COR-L47 (cell line): ENCODE measurements at regions not wholly inside any gene's neighbourhood (a gene's known extent, or its start where the extent isn't known, plus 50 kb on each side); places are given as distances from the start of the nearest gene placed in this dataset.
"Not testable (repeated sequence)": the region's sequence is repeated elsewhere in the genome, so short reads cannot be mapped to it uniquely, and the experiment has no call there.

Experiments
- DNase-seq: peaks from one replicate; lab custom pipeline; 2025; lab: John Stamatoyannopoulos, UW

GRCh38 chr5:1959725-1960581 lies 77.2 kb upstream of the IRX4 start:
- DNase-seq = no peak

DNA sequence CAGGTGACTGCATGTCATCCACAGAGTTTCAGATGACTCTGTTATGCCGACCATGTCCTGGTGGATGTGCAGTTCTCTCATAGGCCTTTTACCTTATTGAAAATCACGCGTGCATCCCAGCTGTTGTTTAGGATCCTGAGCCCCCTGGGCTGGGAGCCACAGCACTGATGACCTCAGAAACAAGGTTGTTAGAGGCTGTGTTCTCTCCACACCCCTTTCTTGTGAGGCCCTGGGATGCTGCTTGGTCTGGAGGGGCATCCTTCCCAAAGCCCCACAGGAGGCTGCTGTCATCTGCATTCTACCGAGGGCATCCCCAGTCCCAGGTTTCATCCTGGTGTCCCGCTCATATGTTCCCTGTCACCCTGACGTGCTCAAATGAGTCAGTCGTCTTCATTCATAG lies 76.5 kb upstream of the IRX4 start:
- DNase-seq = no peak

DNA sequence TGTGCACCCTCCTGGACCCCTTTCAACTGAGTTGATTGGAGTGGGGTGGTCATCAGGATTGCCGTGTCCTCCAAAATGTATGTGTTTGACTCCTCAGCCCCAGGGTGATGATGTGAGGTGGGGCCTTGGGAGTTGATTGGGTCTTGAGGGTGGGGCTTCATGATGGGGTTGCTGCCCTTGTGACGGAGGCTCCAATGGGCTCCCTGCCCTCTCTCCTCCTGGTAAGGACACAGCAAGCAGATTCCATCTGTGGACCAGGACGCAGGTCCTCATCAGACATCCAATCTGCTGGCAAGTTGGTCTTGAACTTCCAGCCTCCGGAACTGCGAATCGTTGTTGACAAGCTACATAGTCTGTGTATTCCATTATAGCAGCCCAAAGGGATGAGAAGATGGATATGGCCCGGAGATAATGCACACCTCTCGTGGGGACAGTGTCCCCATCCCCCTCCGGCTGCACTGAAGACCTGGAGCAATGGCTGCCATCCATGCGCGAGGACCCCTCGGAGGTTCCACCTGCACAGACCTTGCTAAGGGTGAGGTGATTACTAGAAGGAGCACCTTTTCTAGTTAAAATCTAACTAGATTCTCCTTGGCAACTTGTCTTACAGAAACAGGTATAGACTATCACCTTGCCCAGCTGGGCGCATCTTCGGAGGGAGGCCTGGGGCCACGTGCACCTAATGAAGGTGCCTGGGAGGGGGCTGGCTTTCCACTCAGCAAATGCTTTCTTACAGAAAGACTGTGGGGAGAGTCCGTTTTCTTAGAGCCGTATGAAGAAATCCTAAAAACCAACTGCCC lies 75.7 kb upstream of the IRX4 start:
- no peak for DNase-seq

DNA sequence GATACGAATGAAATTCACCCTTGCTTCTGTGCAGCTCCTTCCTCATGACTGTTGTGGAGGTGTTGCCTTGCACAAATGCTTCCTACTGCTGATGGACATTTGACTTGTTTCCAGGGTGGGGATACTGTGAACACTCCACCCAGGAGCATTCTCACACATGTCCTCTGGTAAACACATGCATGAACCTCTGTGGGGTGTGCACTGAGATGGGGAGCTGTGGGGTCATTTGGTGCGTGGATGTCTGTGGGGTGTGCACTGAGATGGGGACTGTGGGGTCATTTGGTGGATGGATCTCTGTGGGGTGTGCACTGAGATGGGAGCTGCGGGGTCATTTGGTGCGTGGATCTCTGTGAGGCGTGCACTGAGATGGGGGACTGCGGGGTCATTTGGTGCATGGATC lies 72.9 kb upstream of the IRX4 start:
- no peak for DNase-seq

DNA sequence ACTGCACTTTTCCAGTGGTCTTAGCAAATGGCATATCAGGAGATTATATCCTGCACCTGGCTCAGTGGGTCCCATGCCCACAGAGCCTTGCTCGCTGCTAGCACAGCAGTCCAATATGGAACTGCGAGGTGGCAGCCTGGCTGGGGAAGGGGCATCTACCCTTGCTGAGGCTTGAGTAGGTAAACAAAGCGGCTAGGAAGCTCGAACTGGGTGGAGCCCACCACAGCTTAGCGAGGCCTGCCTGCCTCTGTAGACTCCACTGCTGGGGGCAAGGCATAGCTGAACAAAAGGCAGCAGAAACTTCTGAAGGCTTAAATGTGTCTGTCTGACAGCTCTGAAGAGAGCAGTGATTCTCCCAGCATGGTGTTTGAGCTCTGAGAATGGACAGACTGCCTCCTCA lies 71.0 kb upstream of the IRX4 start:
- not testable (repeated sequence) for DNase-seq

DNA sequence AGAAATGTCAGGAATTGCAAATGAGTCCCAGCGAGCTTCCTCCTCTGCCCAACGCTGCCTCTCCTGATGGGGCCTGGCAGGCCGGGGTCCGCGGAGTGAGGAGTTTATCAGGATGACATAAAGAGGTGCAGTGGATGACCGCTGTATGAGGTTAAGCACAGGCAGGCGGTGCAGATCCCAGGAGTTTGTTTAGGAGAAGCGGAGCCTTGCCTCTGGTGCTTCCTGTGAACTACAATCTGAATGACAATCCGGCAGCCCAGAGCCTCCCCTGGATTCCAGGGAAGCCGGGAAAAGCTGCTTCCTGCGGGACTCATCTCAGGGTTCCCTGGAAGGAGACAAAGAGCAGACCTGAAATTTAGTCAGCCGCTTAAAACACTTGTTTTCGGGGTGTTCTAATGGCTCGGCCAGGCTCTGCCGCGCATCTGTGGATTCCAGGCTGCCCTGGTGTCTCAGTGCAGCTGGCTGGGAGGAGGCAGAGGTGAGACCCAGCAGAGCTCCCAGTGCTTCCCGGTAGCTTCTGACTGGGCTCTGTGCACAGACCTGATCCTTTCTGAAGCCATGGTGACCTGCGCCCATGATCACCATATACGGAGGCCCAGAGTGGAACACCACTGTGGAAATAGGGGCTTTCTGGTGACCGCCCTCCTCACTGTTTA lies 69.8 kb upstream of the IRX4 start:
- DNase-seq = no peak

GRCh38 chr5:1952021-1952420 lies 69.3 kb upstream of the IRX4 start:
- no peak for DNase-seq

DNA sequence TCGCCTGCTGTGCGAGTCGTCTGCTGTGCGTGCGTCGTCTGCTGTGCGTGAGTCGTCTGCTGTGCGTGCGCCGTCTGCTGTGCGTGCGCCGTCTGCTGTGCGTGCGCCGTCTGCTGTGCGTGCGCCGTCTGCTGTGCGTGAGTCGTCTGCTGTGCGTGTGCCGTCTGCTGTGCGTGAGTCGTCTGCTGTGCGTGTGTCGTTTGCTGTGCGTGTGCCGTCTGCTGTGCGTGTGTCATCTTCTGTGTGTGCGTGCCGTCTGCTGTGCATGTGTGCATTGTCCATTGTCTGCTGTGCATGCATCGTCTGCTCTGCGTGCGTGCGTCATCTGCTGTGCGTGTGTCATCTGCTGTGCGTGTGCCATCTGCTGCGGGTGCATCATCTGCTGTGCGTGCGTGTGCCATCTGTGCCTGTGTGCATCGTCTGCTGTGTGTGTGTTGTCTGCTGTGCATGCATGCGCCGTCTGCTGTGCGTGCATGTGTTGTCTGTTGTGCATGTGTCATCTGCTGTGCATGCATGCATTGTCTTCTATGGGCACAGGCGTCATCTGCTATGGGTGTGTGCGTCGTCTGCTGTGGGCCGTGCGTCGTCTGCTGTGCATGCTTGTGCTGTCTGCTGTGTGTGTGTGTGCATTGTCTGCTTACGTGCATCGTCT lies 68.6 kb upstream of the IRX4 start:
- no peak for DNase-seq

DNA sequence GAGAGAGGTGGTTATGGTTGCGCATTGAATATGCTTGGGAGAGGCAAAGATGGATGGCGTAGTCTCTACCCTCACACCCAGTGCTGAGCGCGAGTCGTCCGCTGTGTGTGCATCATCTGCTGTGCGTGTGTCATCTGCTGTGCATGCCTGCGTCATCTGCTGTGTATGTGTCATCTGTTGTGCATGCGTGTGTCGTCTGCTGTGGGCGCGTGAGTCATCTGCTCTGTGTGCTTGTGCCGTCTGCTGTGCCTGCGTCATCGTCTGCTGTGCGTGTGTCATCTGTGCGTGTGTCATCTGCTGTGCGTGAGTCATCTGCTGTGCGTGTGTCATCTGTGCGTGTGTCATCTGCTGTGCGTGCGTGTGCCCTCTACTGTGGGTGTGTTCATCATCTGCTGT lies 68.0 kb upstream of the IRX4 start:
- DNase-seq = no peak

DNA sequence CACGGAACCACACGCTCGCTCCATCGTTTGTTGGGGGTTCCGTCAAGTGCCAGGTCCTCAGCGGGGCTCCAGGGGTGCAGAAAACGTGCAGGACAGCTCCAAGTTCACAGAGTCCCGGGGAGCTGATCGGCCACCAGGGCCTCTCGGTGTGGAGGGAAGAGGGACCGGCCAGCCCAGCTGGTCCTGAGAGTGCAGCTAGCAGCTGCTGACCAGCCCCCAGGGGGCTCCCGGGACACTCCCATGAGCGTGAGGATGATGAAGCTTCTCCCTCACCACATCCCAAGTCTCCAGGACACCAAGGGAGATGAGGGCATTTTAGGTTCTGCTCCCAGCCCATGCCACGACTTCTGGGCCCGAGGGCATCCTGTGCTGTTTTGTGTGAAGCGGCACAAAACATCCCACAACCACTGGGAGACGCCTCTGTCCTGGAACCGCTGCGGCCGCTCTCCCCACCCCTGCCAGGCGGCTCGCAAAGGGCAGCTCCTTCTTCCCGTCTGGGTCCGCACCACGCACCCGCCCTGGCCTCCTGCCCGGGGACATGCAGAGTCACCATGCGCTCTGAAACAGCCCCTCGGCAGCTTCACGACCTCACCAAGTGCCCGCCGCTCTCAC lies 67.5 kb upstream of the IRX4 start:
- DNase-seq = no peak

- no peak for DNase-seq
These were observed 66.5 kb upstream of the IRX4 start for GRCh38 chr5:1949253-1949652.

GRCh38 chr5:1948663-1949191 lies 66.0 kb upstream of the IRX4 start:
- no peak for DNase-seq

DNA sequence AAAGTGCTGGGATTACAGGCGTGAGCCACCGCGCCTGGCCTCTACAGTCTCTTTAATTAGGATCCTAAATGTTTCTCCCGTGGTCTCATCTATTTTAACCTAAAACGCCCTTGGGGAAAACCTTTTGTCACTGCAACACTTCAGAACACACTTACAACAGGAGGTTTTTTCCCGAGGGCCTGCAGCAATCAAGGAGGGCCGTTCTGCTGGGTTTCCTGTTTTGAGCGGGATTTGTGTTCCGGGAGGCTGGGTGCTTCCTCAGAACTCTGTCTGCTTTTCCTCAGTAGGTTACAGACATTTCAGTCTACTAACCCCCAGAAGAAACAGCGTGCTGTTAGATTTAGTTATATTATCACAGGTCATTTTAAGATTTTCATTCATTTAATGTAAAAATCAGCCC lies 65.4 kb upstream of the IRX4 start:
- DNase-seq = no peak

DNA sequence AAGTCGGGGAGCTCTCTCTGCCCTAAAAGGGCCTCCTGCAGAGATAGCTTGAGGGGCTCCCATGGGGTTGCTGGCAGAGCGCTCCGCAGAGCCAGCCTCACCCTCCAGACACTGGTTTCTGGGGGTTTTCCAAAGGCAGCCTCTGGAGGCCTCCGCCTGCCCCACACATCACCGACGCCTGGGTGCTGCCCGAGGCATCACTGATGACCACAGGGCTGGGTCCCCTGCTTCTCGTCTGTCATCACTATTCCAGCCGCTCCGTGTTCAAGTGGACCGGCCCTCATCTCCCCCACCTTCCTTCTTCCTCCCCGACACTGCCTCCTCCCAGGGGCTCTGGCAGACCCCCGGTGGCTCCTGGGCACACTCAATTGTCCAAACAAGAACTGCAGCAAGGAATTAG lies 64.1 kb upstream of the IRX4 start:
- DNase-seq = no peak

- no peak for DNase-seq
These were observed 63.5 kb upstream of the IRX4 start for GRCh38 chr5:1946122-1946677.

DNA sequence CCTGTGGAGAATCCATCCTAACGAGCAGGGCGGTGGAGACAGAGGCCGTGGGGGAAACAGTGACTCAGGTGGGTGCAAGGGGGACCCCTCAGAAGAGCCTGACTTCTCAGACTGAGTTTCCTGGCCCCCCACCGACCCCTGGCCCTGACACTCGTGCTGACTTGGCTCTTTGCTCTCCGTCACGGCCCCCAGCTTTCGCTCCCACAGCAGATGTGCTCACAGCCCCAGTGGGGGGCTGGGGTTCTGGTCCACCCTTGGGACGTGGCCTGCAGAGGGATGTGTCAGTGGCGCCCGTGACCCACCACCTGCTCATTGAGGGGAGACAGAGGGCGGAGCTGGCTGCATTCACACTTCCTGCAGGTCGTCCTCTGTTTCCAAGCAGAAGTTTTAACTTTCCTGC lies 62.9 kb upstream of the IRX4 start:
- no peak for DNase-seq

DNA sequence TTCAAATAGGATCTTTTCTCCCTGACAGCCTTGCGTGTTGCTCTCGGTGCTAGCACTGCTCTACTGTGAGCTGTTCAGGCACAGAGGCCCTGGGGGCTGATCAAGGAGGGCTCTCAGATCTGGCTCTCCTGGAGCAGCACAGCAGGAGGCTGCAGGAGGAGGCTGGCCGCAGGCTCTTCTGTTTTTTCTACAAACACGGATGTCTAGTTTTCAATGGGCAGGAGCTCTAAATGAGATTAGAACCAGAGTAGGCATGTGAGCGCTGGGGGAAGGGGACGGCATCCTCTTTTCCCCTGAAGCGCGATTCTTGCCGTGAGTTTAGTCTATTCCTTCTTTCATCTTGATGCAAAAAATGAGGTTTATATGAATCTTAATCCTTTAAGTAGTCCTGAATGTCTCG lies 61.7 kb upstream of the IRX4 start:
- no peak for DNase-seq

GRCh38 chr5:1943481-1943880 lies 60.8 kb upstream of the IRX4 start:
- no peak for DNase-seq

DNA sequence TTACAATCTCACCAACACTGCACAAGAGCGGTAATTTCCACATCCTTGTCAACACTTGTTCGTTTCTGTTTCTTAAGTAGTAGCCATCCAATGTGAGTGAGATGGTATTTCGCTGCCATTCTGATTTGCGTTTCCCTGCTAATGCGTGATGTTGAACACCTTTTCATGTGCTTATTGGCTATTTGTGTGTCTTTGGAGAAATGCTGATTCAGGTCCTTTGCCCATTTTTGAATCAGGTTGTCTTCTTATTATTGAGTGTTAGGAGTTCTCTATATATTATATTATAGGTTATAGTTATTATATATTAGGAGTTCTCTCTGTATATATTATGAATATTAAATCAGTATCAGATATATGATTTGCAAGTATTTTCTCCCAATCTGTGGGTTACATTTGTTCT lies 59.9 kb upstream of the IRX4 start:
- no peak for DNase-seq

- no peak for DNase-seq
These were observed 59.4 kb upstream of the IRX4 start for GRCh38 chr5:1942158-1942557.

- DNase-seq = no peak
These were observed 56.5 kb upstream of the IRX4 start for GRCh38 chr5:1939256-1939655.
